ENCODE measurements at regions not wholly inside any gene's neighbourhood (a gene's known extent, or its start where the extent isn't known, plus 50 kb on each side); places are given as distances from the start of the nearest gene placed in this dataset.
"Not testable (repeated sequence)": the region's sequence is repeated elsewhere in the genome, so short reads cannot be mapped to it uniquely, and the experiment has no call there.

DNA sequence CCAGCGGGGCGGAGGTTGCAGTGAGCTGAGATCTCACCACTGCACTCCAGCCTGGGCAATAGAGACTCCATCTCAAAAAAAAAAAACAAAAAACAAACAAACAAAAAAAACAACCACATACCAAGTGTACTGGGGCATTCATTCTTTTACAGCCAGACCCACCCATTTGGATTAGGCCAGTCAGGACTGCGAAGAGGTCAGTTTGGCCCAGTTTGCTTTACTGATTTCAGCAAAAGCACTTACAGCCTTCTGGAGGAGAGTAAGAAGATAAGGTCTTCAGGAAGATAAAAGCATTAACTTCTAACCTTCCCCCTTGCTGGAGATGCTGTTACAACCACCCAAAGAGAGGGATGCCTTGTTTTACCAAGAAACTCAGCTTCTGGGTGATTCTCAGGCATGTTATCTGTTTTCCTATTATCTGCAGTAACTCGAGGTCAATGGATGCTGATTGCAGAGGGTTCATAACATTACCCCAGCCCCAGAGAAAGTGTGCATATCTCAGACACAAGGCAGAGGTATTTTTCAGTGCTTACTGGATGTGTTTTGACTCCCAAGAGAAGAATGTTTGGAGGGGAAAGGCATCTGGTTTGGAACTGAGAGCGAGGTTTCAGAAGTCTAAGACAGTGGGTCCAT, 118.9 kb downstream of the RIN2 start:
- no peak for ATAC-seq
- TF ChIP-seq, protein P1, sequence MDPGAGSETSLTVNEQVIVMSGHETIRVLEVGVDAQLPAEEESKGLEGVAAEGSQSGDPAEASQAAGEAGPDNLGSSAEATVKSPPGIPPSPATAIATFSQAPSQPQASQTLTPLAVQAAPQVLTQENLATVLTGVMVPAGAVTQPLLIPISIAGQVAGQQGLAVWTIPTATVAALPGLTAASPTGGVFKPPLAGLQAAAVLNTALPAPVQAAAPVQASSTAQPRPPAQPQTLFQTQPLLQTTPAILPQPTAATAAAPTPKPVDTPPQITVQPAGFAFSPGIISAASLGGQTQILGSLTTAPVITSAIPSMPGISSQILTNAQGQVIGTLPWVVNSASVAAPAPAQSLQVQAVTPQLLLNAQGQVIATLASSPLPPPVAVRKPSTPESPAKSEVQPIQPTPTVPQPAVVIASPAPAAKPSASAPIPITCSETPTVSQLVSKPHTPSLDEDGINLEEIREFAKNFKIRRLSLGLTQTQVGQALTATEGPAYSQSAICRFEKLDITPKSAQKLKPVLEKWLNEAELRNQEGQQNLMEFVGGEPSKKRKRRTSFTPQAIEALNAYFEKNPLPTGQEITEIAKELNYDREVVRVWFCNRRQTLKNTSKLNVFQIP (CRISPR knock-in tag; IDR thresholded peaks at IDR 0.05; ENCODE audit: borderline replicate concordance, low read depth), result no peak
- TF ChIP-seq PPARA (CRISPR knock-in tag; IDR thresholded peaks at IDR 0.05; ENCODE audit: borderline replicate concordance) (no peak), OSR1 (CRISPR knock-in tag; IDR thresholded peaks at IDR 0.05) (no peak), TOX (CRISPR knock-in tag; IDR thresholded peaks at IDR 0.05; ENCODE audit: borderline replicate concordance) (no peak), RARB (CRISPR knock-in tag; IDR thresholded peaks at IDR 0.05) (no peak), SNAI2 (CRISPR knock-in tag; IDR thresholded peaks at IDR 0.05) (no peak), ISL1 (CRISPR knock-in tag; IDR thresholded peaks at IDR 0.05) (no peak), ZFP30 (CRISPR knock-in tag; IDR thresholded peaks at IDR 0.05) (no peak), ZFP3 (CRISPR knock-in tag; IDR thresholded peaks at IDR 0.05) (no peak)
- TF ChIP-seq, protein P2, sequence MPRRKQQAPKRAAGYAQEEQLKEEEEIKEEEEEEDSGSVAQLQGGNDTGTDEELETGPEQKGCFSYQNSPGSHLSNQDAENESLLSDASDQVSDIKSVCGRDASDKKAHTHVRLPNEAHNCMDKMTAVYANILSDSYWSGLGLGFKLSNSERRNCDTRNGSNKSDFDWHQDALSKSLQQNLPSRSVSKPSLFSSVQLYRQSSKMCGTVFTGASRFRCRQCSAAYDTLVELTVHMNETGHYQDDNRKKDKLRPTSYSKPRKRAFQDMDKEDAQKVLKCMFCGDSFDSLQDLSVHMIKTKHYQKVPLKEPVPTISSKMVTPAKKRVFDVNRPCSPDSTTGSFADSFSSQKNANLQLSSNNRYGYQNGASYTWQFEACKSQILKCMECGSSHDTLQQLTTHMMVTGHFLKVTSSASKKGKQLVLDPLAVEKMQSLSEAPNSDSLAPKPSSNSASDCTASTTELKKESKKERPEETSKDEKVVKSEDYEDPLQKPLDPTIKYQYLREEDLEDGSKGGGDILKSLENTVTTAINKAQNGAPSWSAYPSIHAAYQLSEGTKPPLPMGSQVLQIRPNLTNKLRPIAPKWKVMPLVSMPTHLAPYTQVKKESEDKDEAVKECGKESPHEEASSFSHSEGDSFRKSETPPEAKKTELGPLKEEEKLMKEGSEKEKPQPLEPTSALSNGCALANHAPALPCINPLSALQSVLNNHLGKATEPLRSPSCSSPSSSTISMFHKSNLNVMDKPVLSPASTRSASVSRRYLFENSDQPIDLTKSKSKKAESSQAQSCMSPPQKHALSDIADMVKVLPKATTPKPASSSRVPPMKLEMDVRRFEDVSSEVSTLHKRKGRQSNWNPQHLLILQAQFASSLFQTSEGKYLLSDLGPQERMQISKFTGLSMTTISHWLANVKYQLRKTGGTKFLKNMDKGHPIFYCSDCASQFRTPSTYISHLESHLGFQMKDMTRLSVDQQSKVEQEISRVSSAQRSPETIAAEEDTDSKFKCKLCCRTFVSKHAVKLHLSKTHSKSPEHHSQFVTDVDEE (CRISPR knock-in tag; IDR thresholded peaks at IDR 0.05), result no peak
- TF ChIP-seq, protein P3, sequence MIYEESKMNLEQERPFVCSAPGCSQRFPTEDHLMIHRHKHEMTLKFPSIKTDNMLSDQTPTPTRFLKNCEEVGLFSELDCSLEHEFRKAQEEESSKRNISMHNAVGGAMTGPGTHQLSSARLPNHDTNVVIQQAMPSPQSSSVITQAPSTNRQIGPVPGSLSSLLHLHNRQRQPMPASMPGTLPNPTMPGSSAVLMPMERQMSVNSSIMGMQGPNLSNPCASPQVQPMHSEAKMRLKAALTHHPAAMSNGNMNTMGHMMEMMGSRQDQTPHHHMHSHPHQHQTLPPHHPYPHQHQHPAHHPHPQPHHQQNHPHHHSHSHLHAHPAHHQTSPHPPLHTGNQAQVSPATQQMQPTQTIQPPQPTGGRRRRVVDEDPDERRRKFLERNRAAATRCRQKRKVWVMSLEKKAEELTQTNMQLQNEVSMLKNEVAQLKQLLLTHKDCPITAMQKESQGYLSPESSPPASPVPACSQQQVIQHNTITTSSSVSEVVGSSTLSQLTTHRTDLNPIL (CRISPR knock-in tag; IDR thresholded peaks at IDR 0.05; ENCODE audit: low read depth), result no peak

DNA sequence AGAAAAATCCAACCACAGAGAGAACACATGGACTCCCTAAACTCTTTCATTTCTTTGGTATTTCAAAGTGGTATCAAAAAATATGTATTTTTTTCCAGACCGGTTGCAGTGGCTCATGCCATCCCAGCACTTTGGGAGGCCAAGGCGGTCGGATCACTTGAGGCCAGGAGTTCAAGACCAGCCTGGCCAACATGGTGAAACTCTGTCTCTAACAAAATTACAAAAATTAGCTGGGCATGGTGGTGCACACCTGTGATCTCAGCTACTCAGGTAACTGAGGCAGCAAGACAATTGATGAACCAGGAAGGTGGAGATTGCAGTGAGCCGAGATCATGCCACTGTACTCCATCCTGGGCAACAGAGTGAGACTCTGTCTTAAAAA, 121.8 kb downstream of the RIN2 start:
- not testable (repeated sequence) for ATAC-seq

DNA sequence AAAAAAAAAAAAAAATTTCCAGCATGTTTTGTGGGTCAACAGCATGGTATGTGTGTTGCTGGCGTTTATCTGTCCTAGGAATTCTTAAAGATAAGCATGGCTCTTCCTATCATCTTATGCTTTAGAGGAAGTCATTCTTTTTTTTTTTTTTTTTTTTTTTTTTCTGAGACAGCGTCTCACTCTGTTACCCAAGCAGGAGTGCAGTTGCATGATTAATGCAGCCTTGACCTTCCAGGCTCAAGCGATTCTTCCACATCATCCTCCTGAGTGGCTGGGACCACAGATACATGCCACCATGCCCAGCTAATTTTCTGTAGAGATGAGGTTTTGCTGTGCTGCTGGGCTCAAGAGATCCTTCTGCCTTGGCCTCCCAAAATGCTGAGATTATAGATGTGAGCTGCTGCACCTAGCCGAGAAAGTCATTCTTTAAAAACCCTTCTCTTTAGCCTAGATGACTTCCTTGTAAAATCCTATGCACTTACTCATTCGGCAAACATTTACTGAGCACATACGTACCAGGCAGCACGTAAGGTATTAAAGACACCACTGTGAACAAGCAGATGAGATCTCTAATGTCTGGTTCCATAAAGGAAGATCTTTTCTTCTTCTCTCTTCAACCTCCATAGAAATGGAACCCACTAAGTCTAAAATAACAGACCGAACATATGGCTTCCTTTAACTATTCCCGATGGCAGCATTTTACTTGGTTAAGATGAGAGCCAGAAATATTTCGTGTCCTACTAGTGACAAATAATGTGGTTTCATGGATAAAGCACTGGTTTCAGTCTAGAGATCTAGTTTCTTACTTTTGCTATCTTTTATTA, 122.4 kb downstream of the RIN2 start:
- peak; percentile 82 for ATAC-seq
- TF ChIP-seq RARB (CRISPR knock-in tag; IDR thresholded peaks at IDR 0.05), result no peak

DNA sequence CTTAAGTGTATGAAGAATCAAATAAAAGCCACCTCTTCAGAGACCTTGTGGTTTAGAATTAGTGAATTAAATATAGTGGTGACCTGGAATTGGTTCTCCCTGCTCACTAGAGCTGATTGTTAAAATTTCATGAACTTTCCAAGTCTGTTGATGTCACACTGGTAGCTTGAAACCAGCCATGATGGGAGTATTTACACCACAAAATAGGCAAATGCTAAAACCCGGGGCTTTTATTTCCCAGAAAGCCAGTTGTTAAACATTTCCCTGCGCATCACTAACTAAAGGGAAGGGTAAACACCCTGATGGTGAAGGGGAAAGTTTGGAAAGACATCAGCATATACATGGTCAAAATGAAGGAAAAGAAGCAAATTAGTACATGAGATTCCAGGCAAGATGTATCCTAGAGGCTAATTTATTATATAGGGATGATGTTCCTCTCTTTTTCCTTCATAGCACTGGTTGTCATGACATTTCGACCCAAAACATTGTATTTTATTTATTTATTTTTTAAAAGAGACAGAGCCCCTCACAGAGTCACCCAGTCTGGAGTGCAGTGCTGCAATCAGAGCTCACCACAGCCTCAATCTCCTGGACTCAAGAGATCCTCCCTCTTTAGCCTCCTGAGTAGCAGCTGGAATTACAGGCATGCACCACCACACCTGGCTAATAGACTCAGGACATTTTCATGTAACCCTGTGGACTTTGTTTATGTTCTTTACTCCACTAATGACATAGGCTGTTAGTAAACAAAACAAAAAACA, 123.2 kb downstream of the RIN2 start:
- TF ChIP-seq PPARA (CRISPR knock-in tag; IDR thresholded peaks at IDR 0.05; ENCODE audit: borderline replicate concordance) (no peak), ZNF565 (CRISPR knock-in tag; conservative IDR thresholded peaks at IDR 0.05; ENCODE audit: low read depth) (no peak), BACH2 (CRISPR knock-in tag; IDR thresholded peaks at IDR 0.05; ENCODE audit: borderline replicate concordance) (no peak), ZNF8 (CRISPR knock-in tag; IDR thresholded peaks at IDR 0.05) (no peak), CSDC2 (CRISPR knock-in tag; IDR thresholded peaks at IDR 0.05) (no peak)
- ATAC-seq, result no peak

DNA sequence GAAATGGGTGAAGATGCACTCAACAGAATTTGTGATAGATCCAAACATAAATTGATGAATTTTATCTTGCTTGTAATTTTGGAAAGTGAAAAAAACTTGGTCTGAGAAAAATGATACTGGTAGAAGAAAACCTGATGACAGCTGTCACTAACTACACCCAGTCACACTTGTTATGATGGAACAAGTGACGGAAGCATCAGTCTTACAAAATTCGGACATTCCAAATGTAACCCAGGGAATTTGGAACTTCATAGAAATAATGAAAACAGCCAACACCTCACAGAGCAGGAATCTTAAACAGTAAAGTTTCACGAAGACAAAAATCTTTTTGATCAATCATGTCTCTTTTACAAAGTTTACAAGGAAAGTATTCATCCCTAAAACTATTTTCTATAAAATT, 123.9 kb downstream of the RIN2 start:
- ATAC-seq, result no peak
- no peak for TF ChIP-seq GLIS3 (CRISPR knock-in tag; IDR thresholded peaks at IDR 0.05)
- TF ChIP-seq, protein P2 (CRISPR knock-in tag; IDR thresholded peaks at IDR 0.05), result no peak
- no peak for TF ChIP-seq SNAI2 (CRISPR knock-in tag; IDR thresholded peaks at IDR 0.05)
- no peak for TF ChIP-seq ZC3H10 (CRISPR knock-in tag; IDR thresholded peaks at IDR 0.05)
- TF ChIP-seq, protein P4, sequence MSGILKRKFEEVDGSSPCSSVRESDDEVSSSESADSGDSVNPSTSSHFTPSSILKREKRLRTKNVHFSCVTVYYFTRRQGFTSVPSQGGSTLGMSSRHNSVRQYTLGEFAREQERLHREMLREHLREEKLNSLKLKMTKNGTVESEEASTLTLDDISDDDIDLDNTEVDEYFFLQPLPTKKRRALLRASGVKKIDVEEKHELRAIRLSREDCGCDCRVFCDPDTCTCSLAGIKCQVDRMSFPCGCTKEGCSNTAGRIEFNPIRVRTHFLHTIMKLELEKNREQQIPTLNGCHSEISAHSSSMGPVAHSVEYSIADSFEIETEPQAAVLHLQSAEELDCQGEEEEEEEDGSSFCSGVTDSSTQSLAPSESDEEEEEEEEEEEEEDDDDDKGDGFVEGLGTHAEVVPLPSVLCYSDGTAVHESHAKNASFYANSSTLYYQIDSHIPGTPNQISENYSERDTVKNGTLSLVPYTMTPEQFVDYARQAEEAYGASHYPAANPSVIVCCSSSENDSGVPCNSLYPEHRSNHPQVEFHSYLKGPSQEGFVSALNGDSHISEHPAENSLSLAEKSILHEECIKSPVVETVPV (CRISPR knock-in tag; IDR thresholded peaks at IDR 0.05), result no peak
- no peak for TF ChIP-seq ZFP3 (CRISPR knock-in tag; IDR thresholded peaks at IDR 0.05)
- TF ChIP-seq ARNTL (CRISPR knock-in tag; IDR thresholded peaks at IDR 0.05; ENCODE audit: borderline replicate concordance, low read depth), result no peak
- no peak for TF ChIP-seq ZNF8 (CRISPR knock-in tag; IDR thresholded peaks at IDR 0.05)
- no peak for TF ChIP-seq OSR1 (CRISPR knock-in tag; IDR thresholded peaks at IDR 0.05)
- TF ChIP-seq BACH2 (CRISPR knock-in tag; IDR thresholded peaks at IDR 0.05; ENCODE audit: borderline replicate concordance), result no peak
- TF ChIP-seq ZFP30 (CRISPR knock-in tag; IDR thresholded peaks at IDR 0.05), result no peak
- TF ChIP-seq, protein P1 (CRISPR knock-in tag; IDR thresholded peaks at IDR 0.05; ENCODE audit: borderline replicate concordance, low read depth), result no peak
- TF ChIP-seq PPARA (CRISPR knock-in tag; IDR thresholded peaks at IDR 0.05; ENCODE audit: borderline replicate concordance), result no peak
- no peak for TF ChIP-seq ZNF565 (CRISPR knock-in tag; conservative IDR thresholded peaks at IDR 0.05; ENCODE audit: low read depth)
